GM21390 (cell line): ENCODE measurements at regions not wholly inside any gene's neighbourhood (a gene's known extent, or its start where the extent isn't known, plus 50 kb on each side); places are given as distances from the start of the nearest gene placed in this dataset.
"Not testable (repeated sequence)": the region's sequence is repeated elsewhere in the genome, so short reads cannot be mapped to it uniquely, and the experiment has no call there.

ENCODE experiments used
- ATAC-seq: cut with Tn5 transposase; IDR thresholded peaks from one replicate; pipeline ENCODE4 v1.9.1; 2021; ENCODE audit not compliant: unreplicated experiment

- no peak for ATAC-seq
Measured at GRCh38 chr3:90180543-90180942, 1073.1 kb downstream of the EPHA3 start.

DNA sequence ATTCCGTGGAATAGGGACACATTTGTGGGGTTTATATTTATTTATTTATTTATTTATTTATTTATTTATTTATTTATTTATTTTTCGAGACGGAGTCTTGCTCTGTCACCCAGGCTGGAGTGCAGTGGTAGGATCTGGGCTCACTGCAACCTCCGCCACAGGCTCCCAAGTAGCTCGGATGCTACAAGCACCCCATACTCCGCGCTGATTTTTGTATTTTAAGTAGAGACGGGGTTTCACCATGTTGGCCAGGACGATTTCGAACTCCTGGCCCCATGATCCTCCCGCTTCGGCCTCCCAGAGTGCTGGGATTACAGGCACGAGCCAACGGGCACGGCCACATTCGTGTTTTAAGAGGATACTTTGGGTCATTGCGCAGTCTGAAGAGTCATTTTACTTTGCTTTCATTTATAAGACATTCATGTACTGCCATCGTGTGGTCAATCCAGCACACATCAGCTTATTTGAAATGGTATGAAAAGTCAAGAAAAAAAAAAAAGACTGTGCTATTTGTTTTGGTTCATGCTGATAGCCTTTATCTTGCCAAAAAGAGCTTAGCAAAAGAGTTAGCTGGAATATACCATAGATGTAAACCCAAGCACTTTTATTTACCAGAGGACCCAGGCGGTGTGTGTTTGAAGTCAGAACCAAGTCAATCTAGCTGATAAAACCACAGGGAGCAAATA lies 1075.0 kb downstream of the EPHA3 start:
- peak; percentile 88 for ATAC-seq

DNA sequence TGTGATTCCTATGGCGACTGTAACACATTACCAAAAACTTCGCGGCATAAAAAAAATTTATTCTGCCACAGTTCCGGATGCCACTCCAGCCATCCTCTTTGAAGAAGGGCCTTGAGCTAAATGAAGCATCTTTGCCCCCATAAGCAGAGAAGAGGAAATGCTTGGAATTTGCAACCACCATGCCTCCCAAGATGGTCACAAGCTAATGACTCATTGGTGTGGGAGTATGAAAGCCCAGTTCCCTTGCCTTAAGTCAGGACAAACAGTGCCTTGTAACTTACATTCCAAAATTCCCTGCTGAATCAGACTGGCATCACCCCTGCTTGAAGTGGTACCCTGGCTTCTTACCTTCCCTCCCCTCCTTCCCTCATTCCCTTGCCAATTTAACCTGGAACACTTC lies 1077.4 kb downstream of the EPHA3 start:
- ATAC-seq, result no peak

- not testable (repeated sequence) for ATAC-seq
Measured at GRCh38 chr3:90197383-90197782, 1090.0 kb downstream of the EPHA3 start.

GRCh38 chr3:90202931-90203330 lies 1095.5 kb downstream of the EPHA3 start:
- ATAC-seq, result not testable (repeated sequence)

DNA sequence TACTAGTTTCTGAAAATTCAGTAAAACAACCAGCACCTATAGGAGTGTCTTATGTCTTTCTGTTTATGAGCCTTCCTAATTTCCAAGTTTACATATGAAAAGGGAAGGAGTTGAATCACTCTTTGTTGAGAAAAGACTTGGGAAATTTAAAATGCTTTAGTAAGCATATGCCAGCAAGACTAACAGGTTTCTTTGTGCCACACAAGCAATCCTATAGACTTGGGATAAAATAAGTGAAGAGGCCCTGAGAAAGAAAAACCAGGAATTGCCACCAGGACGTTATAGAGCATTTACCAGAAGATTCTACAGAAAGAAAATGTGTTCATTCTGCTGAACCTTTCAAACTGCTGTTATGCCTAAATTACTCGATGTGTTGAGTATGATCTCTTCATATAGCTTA lies 1099.1 kb downstream of the EPHA3 start:
- not testable (repeated sequence) for ATAC-seq

DNA sequence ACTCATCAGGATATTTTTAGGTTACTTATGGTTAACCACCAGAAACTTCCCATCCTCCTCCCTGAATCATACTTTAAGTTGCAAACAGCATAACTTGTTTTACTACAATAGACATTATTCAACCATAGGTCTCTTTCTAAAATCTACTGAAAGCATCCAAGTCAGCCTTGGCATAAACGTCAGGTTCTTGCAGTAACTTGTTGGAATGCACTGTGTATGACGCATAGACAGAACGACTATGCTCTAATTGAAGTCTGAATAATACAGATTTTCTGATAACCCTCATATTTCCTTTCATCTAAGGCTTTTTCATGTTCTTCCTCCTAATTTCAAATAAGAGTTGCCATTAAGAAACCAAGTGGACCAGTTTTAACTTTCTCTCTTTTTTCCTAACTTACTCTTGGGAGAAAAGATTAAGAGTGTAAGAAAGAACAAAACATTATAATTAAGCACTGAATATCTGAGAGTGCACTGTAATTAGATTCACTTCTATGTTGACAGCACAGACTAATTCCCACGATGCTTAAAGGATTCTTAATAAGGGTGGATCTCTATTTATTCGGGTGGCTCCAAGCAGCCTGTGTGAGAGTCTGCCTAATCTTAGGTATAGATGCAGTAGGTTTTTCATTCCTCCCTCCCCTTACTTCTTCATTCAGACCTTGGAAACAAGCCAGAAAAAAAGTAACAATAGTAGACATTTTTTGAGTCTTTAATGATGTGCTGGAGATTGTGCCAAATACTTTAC lies 1100.1 kb downstream of the EPHA3 start:
- ATAC-seq, result not testable (repeated sequence)

GRCh38 chr3:90221900-90222299 lies 1114.5 kb downstream of the EPHA3 start:
- ATAC-seq, result no peak

- no peak for ATAC-seq
Measured at GRCh38 chr3:90241481-90241880, 1134.1 kb downstream of the EPHA3 start.

DNA sequence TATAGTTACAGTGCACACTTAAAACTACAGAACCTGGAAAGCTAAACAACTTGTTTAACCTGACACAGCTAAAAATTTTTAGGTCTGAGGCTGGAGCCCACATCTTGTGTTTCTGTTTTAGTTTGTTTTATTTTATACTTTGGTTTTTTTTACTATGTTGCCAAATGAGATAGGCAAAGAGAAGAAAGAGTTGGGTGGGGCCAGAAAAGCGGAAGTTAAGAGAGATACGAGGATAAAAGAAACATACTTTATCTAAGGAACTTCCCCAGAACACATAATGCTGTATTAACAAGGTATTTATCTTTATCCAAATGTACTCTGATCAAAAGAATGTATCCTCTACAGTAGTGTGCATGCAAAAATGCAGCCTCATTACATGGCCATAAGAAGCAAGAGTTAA lies 1145.7 kb downstream of the EPHA3 start:
- no peak for ATAC-seq

DNA sequence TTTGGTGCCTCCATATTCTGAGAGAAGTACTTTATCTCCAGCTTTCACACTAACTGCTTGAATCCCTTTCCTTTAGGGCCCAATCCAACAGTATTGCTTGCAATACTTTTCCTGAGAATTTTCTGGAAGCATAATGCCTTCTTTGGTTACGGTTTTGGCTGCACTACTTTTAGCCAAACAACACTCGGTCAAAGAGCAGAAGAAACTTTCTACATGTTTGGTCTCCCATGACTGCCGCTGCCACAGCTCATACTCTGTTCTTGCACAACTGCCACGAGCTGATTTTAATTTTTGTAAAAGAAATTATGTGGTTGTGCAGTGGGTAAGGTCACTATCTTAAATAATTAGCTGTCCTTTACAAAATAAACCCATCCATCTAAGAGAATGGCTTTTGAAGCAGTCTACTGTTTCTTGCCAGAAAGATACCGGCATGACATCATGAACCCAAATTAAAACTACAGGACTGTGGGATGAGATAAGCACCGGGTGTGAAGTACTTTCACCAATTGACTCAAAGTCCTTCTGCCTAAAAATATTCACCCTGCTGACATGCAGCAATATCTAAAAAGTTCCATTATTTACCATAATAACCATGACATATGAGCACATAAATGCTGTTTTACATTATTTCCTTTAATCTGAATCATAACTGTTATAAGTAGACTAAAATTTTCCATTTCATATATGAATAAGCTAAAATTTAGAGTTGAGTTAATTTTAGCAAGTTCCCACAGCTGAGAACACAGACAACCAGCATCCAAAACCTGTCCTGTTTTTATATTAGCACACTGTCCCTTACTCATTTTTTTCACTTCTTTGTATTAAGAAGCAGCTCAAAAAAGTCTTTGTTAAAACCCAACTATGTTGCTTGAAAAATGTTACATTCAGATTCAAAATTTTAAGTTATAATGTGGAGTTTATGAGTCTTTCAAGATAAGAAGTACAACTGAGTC lies 1154.3 kb downstream of the EPHA3 start:
- no peak for ATAC-seq
